K562 (cell line): ENCODE measurements at regions not wholly inside any gene's neighbourhood (a gene's known extent, or its start where the extent isn't known, plus 50 kb on each side); places are given as distances from the start of the nearest gene placed in this dataset.

Experiments
- HDGF ChIP-seq: fragments of 450-650 bp; IDR thresholded peaks from 2 replicates; pipeline ENCODE4 v1.6.1; 2016
- MAFK ChIP-seq: IDR thresholded peaks from 2 replicates; pipeline ENCODE4 v1.6.1; 2011; ENCODE audit warnings: low read length, improper control_type of control experiment
- MECOM ChIP-seq: fragments of 250-450 bp; sonication (Bioruptor Pico); IDR thresholded peaks from 2 replicates; pipeline ENCODE4 v1.8.0; 2022; ENCODE audit warnings: inconsistent platforms
- PREB ChIP-seq: sonication (generic); formaldehyde crosslinking; IDR thresholded peaks from 2 replicates; pipeline ENCODE4 v1.8.1; 2023; ENCODE audit warnings: mild to moderate bottlenecking, missing genetic modification reagents
- PRPF4 ChIP-seq: fragments of 200-400 bp; formaldehyde crosslinking; IDR thresholded peaks from one replicate; pipeline ENCODE4 v1.6.1; 2017; ENCODE audit warnings: low read length, low read depth, mild to moderate bottlenecking; ENCODE audit not compliant: insufficient read depth, poor library complexity, severe bottlenecking
- RBM14 ChIP-seq: fragments of 200-400 bp; formaldehyde crosslinking; IDR thresholded peaks from 2 replicates; pipeline ENCODE4 v1.6.1; 2018; ENCODE audit warnings: low read depth, mild to moderate bottlenecking, low read length, moderate library complexity, borderline replicate concordance; ENCODE audit not compliant: insufficient read depth
- SMC3 ChIP-seq: conservative IDR thresholded peaks from 2 replicates; pipeline ENCODE4 v1.6.1; 2011; ENCODE audit warnings: low read depth, low read length, improper control_type of control experiment; ENCODE audit not compliant: insufficient read depth
- SNIP1 ChIP-seq: fragments of 450-650 bp; IDR thresholded peaks from 2 replicates; pipeline ENCODE4 v1.7.1; 2017; ENCODE audit warnings: low read depth, mild to moderate bottlenecking
- ZFP36 ChIP-seq: fragments of 150-350 bp; IDR thresholded peaks from 2 replicates; pipeline ENCODE4 v1.6.1; 2018; ENCODE audit warnings: low read length, low read depth; ENCODE audit not compliant: partially characterized antibody
- ZNF592 ChIP-seq: fragments of 450-650 bp; IDR thresholded peaks from 2 replicates; pipeline ENCODE4 v1.6.1; 2017; ENCODE audit warnings: antibody characterized with exemption, mild to moderate bottlenecking
- TF ChIP-seq, protein P1 (sequence below): fragments of 250-450 bp; sonication (Bioruptor Pico); IDR thresholded peaks from 2 replicates; pipeline ENCODE4 v1.5.0; 2022; ENCODE audit warnings: mild to moderate bottlenecking
- TF ChIP-seq, protein P2 (sequence below): sonication (generic); formaldehyde crosslinking; IDR thresholded peaks from 2 replicates; pipeline ENCODE4 v1.8.0; 2023; ENCODE audit warnings: mild to moderate bottlenecking, missing genetic modification reagents
- TF ChIP-seq, protein P3 (sequence below), 2 experiments: IDR thresholded peaks in 1 of 2; conservative IDR thresholded peaks in 1 of 2; 2 replicates each; pipeline ENCODE4 v1.6.1; 2016; ENCODE audit warnings: low read depth in 2 of 2, mild to moderate bottlenecking in 1 of 2, missing compliant biosample characterization in 1 of 2, missing genetic modification characterization in 1 of 2, moderate library complexity in 1 of 2

DNA sequence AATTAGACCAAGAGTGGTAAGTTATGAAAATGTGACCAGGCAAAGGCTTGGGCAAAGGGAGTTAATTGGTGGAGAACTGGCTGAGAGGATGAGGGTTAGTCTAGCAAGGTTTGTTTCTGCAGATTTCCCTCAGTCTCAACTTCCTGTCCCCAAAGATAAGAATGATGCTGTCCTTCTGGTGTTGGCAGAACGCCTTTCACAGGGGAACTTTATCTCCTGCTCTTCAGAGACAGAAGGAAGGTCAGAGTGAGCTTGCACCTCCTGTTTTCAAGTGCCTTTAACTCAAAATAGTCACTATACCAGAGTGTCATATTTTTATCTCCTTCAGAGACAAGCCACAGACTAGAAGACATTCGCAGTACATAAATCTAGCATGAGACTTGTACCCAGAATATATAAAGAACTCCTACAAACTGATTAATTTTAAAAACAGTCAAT lies 95.7 kb downstream of the TEX51 start (continued):
- TF ChIP-seq ZFP36 (no peak), HDGF (no peak), MECOM (CRISPR knock-in tag) (peak; percentile 86; the same call in 1 of the 2 replicates), PRPF4 (no peak), RBM14 (no peak), ZNF592 (no peak), SNIP1 (no peak), MAFK (peak; percentile 20; the same call in 1 of the 2 replicates), PREB (CRISPR knock-in tag) (no peak), SMC3 (no peak)
- TF ChIP-seq, protein P1, sequence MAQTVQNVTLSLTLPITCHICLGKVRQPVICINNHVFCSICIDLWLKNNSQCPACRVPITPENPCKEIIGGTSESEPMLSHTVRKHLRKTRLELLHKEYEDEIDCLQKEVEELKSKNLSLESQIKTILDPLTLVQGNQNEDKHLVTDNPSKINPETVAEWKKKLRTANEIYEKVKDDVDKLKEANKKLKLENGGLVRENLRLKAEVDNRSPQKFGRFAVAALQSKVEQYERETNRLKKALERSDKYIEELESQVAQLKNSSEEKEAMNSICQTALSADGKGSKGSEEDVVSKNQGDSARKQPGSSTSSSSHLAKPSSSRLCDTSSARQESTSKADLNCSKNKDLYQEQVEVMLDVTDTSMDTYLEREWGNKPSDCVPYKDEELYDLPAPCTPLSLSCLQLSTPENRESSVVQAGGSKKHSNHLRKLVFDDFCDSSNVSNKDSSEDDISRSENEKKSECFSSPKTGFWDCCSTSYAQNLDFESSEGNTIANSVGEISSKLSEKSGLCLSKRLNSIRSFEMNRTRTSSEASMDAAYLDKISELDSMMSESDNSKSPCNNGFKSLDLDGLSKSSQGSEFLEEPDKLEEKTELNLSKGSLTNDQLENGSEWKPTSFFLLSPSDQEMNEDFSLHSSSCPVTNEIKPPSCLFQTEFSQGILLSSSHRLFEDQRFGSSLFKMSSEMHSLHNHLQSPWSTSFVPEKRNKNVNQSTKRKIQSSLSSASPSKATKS (CRISPR knock-in tag) = no peak
- TF ChIP-seq, protein P2, sequence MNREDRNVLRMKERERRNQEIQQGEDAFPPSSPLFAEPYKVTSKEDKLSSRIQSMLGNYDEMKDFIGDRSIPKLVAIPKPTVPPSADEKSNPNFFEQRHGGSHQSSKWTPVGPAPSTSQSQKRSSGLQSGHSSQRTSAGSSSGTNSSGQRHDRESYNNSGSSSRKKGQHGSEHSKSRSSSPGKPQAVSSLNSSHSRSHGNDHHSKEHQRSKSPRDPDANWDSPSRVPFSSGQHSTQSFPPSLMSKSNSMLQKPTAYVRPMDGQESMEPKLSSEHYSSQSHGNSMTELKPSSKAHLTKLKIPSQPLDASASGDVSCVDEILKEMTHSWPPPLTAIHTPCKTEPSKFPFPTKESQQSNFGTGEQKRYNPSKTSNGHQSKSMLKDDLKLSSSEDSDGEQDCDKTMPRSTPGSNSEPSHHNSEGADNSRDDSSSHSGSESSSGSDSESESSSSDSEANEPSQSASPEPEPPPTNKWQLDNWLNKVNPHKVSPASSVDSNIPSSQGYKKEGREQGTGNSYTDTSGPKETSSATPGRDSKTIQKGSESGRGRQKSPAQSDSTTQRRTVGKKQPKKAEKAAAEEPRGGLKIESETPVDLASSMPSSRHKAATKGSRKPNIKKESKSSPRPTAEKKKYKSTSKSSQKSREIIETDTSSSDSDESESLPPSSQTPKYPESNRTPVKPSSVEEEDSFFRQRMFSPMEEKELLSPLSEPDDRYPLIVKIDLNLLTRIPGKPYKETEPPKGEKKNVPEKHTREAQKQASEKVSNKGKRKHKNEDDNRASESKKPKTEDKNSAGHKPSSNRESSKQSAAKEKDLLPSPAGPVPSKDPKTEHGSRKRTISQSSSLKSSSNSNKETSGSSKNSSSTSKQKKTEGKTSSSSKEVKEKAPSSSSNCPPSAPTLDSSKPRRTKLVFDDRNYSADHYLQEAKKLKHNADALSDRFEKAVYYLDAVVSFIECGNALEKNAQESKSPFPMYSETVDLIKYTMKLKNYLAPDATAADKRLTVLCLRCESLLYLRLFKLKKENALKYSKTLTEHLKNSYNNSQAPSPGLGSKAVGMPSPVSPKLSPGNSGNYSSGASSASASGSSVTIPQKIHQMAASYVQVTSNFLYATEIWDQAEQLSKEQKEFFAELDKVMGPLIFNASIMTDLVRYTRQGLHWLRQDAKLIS (CRISPR knock-in tag) = no peak
- TF ChIP-seq, protein P3, sequence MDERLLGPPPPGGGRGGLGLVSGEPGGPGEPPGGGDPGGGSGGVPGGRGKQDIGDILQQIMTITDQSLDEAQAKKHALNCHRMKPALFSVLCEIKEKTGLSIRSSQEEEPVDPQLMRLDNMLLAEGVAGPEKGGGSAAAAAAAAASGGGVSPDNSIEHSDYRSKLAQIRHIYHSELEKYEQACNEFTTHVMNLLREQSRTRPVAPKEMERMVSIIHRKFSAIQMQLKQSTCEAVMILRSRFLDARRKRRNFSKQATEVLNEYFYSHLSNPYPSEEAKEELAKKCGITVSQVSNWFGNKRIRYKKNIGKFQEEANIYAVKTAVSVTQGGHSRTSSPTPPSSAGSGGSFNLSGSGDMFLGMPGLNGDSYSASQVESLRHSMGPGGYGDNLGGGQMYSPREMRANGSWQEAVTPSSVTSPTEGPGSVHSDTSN (CRISPR knock-in tag; IDR thresholded peaks at IDR 0.05; ENCODE audit: low read depth) = no peak
- TF ChIP-seq, protein P3 (tag; conservative IDR thresholded peaks at IDR 0.05; ENCODE audit: low read depth) = peak; percentile 91
